ENCODE measurements at regions not wholly inside any gene's neighbourhood (a gene's known extent, or its start where the extent isn't known, plus 50 kb on each side); places are given as distances from the start of the nearest gene placed in this dataset.
A peak's percentile ranks its signal among the peaks of the same experiment; 100 is the strongest.

DNA sequence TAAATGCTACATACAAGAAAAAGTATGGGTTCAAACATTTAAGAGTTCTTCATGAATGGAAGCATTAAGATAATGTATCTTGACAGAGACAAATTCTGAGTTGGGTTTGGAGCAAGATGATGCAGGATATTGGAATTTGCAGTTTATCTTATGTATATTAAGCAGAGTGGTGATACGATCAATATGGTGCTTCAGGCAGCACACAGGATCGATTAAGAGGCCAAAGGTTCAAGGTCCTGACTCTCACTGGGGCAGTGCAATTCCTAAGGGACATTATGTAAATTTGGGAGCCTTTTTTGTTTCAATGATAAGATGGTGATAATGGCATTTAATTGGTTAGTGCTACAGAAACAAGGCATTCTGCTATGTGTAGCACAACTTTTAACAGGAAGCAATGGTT lies 381.9 kb downstream of the KCNJ3 start:
- WGBS (ENCODE audit: insufficient coverage, low coverage, low lambda C conversion rate, missing lambda C conversion rate), result 8% methylated on average over 2 of the region's 2 CpGs
- Histone ChIP-seq H3K4me3 (no peak overlapping the region), H3K27me3 (no peaks in the 10 kb centered on the region), H3K9me3 (no peaks in the 10 kb centered on the region), H3K27ac (no peak overlapping the region), H3K36me3 (no peaks in the 10 kb centered on the region), H3K4me1 (peaks cover 0 to 4% (median 0%) of the 10 kb centered on the region in 4 donors)
- intact Hi-C loops (cut with DNase I), result no loop called here
- ATAC-seq, result peak; percentile 31 to 78 (median 73)
- no peak for DNase-seq
- TF ChIP-seq CTCF (IDR thresholded peaks at IDR 0.05) (no peak), POLR2A (IDR thresholded peaks at IDR 0.05) (no peak)

DNA sequence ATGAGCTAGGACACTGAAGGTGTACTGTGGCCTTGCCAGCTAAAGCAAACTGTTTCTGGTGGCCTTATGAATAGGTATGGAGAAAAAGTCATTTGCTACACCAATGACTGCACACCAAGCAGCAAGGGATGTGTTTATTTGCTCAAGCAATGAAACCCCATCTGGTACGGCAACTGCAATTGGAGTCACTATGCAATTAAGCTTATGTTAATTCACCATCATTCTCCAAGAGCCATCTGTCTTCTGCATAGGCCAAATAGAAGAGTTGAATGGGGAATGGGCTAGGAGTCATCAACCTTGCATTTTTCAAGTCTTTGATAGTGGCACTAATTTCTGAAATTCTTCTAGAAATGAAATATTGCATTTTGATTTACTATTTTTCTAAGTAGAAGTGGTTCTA lies 372.0 kb downstream of the KCNJ3 start:
- Histone ChIP-seq H3K9me3 (no peaks in the 10 kb centered on the region), H3K4me1 (no peaks in the 10 kb centered on the region), H3K27ac (no peak overlapping the region), H3K27me3 (no peaks in the 10 kb centered on the region), H3K4me3 (no peak overlapping the region), H3K36me3 (no peaks in the 10 kb centered on the region)
- ATAC-seq, result no peak
- TF ChIP-seq POLR2A (IDR thresholded peaks at IDR 0.05), result no peak
- no peak for DNase-seq
- intact Hi-C loops (cut with DNase I), result no loop called here
- no CpG with 5 or more reads among the region's 1 CpG for WGBS (ENCODE audit: insufficient coverage, low coverage, low lambda C conversion rate, missing lambda C conversion rate)

- H3K27ac ChIP-seq, result no peak overlapping the region
- no peaks in the 10 kb centered on the region for H3K27me3 ChIP-seq
- H3K9me3 ChIP-seq, result no peaks in the 10 kb centered on the region
- WGBS (ENCODE audit: insufficient coverage, low coverage, low lambda C conversion rate, missing lambda C conversion rate), result 88% methylated on average over 1 of the region's 1 CpG
- H3K4me3 ChIP-seq, result no peak overlapping the region
- DNase-seq (no peak), ATAC-seq (no peak)
- H3K4me1 ChIP-seq, result no peaks in the 10 kb centered on the region
- intact Hi-C loops (cut with DNase I), result no loop called here
- no peaks in the 10 kb centered on the region for H3K36me3 ChIP-seq
- TF ChIP-seq CTCF (IDR thresholded peaks at IDR 0.05), result no peak
- TF ChIP-seq POLR2A (IDR thresholded peaks at IDR 0.05), result no peak
Observed at GRCh38 chr2:155062922-155063258, 364.4 kb downstream of the KCNJ3 start.

DNA sequence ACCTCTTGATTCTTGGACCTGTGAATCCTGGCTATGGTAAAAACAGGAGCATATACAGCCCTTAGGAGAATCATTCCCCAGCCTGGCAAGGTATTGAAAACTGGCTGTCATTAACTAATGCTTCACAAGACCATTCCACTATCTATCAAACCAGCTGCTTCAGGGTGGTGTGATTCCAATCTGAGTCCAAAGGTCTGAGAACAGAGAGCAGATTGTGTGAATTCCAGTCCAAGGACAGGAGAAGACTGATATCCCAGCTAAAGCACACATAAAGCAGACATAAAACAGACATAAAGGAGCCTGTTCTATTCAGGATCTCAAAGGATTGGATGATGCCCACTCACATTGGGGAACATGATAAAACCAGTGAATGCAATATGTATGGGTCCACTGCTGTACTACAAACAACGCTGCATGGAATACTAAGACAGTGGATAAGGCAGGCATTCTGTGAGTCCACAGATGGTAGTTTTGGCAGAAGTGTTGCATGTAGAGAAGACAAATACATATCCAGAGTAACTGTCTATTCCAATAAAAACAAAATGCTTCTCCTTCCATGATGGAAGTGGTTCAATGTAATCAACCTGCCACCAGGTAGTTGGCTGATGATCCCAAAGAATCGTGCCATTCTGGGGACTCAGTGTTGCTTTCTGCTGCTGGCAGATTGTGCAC lies 363.9 kb downstream of the KCNJ3 start:
- TF ChIP-seq CTCF (IDR thresholded peaks at IDR 0.05), result no peak
- TF ChIP-seq POLR2A (IDR thresholded peaks at IDR 0.05), result no peak
- Histone ChIP-seq H3K36me3 (no peaks in the 10 kb centered on the region), H3K4me1 (no peaks in the 10 kb centered on the region), H3K9me3 (no peaks in the 10 kb centered on the region), H3K4me3 (no peak overlapping the region), H3K27me3 (no peaks in the 10 kb centered on the region), H3K27ac (no peak overlapping the region)
- DNase-seq, result no peak
- peak in 2 of 4 donors; percentile 35 to 44 for ATAC-seq
- intact Hi-C loops (cut with DNase I), result no loop called here
- WGBS (ENCODE audit: insufficient coverage, low coverage, low lambda C conversion rate, missing lambda C conversion rate), result 70% methylated on average over 2 of the region's 2 CpGs

- DNase-seq (no peak), ATAC-seq (no peak)
- Histone ChIP-seq H3K36me3 (no peaks in the 10 kb centered on the region), H3K27me3 (no peaks in the 10 kb centered on the region), H3K4me3 (no peak overlapping the region), H3K9me3 (no peaks in the 10 kb centered on the region), H3K27ac (no peak overlapping the region), H3K4me1 (no peaks in the 10 kb centered on the region)
- 59% methylated on average over 1 of the region's 1 CpG for WGBS (ENCODE audit: insufficient coverage, low coverage, low lambda C conversion rate, missing lambda C conversion rate)
- intact Hi-C loops (cut with DNase I), result no loop called here
- TF ChIP-seq CTCF (IDR thresholded peaks at IDR 0.05) (no peak), POLR2A (IDR thresholded peaks at IDR 0.05) (no peak)
Observed at GRCh38 chr2:155060896-155061295, 362.4 kb downstream of the KCNJ3 start.

Measured in right lobe of liver (tissue), 6 donors.